ENCODE measurements at regions not wholly inside any gene's neighbourhood (a gene's known extent, or its start where the extent isn't known, plus 50 kb on each side); places are given as distances from the start of the nearest gene placed in this dataset.

GRCh38 chr13:105471673-105472072 is 1063.8 kb downstream of the EFNB2 start:
- no peak for DNase-seq

- DNase-seq, result no peak
Observed at GRCh38 chr13:105466376-105466775, 1069.1 kb downstream of the EFNB2 start.

GRCh38 chr13:105465745-105466144 is 1069.7 kb downstream of the EFNB2 start, which contains the start of gene DAOA:
DAOA (plus strand) TSS chr13:105466045.
- no peak for DNase-seq

- no peak for DNase-seq
Observed at GRCh38 chr13:105465251-105465650, 1070.2 kb downstream of the EFNB2 start.

- DNase-seq, result no peak
Observed at GRCh38 chr13:105464249-105464648, 1071.2 kb downstream of the EFNB2 start.

- DNase-seq, result peak; percentile 19
Observed at GRCh38 chr13:105463011-105463501, 1072.4 kb downstream of the EFNB2 start.

- DNase-seq, result no peak
Observed at GRCh38 chr13:105462098-105462497, 1073.4 kb downstream of the EFNB2 start.

- DNase-seq, result no peak
Observed at GRCh38 chr13:105452895-105453294, 1082.6 kb downstream of the EFNB2 start.

- no peak for DNase-seq
Observed at GRCh38 chr13:105450784-105451183, 1084.7 kb downstream of the EFNB2 start.

- DNase-seq, result no peak
Observed at GRCh38 chr13:105448811-105449210, 1086.7 kb downstream of the EFNB2 start.

- DNase-seq, result no peak
Observed at GRCh38 chr13:105446197-105446596, 1089.3 kb downstream of the EFNB2 start.

GRCh38 chr13:105445796-105446195 is 1089.7 kb downstream of the EFNB2 start:
- no peak for DNase-seq

GRCh38 chr13:105442949-105443699 is 1092.3 kb downstream of the EFNB2 start:
- DNase-seq, result no peak

GRCh38 chr13:105442040-105442439 is 1093.4 kb downstream of the EFNB2 start:
- DNase-seq, result no peak

- DNase-seq, result no peak
Observed at GRCh38 chr13:105441051-105441750, 1094.3 kb downstream of the EFNB2 start.

GRCh38 chr13:105436943-105437342 is 1098.5 kb downstream of the EFNB2 start:
- no peak for DNase-seq

- DNase-seq, result no peak
Observed at GRCh38 chr13:105432438-105432837, 1103.0 kb downstream of the EFNB2 start.

GRCh38 chr13:105428811-105429210 is 1106.7 kb downstream of the EFNB2 start:
- DNase-seq, result no peak

- no peak for DNase-seq
Observed at GRCh38 chr13:105426441-105426840, 1109.0 kb downstream of the EFNB2 start.

- DNase-seq, result no peak
Observed at GRCh38 chr13:105414639-105415038, 1120.8 kb downstream of the EFNB2 start.

- DNase-seq, result no peak
Observed at GRCh38 chr13:105412171-105412570, 1123.3 kb downstream of the EFNB2 start.

GRCh38 chr13:105410602-105411001 is 1124.9 kb downstream of the EFNB2 start:
- DNase-seq, result no peak

GRCh38 chr13:105406551-105406950 is 1128.9 kb downstream of the EFNB2 start:
- no peak for DNase-seq

- no peak for DNase-seq
Observed at GRCh38 chr13:105403086-105403485, 1132.4 kb downstream of the EFNB2 start.
